H9 (cell line): ENCODE measurements at regions not wholly inside any gene's neighbourhood (a gene's known extent, or its start where the extent isn't known, plus 50 kb on each side); places are given as distances from the start of the nearest gene placed in this dataset.

Experiments used
- DNase-seq: peaks from one replicate; pipeline ENCODE4 v3.0.0-alpha.2; 2017
- H2AFZ ChIP-seq: one replicate; pipeline ENCODE4 v1.6.1; 2013; ENCODE audit warnings: mild to moderate bottlenecking, low read length, control low read depth, moderate library complexity
- H2AK5ac ChIP-seq: 2 replicates; pipeline ENCODE4 v1.6.1; 2013; ENCODE audit warnings: low read length, control low read depth, mixed read lengths; ENCODE audit not compliant: insufficient read length
- H2BK120ac ChIP-seq: one replicate; pipeline ENCODE4 v1.6.1; 2013; ENCODE audit warnings: low read depth, mild to moderate bottlenecking, low read length, control low read depth, inconsistent platforms; ENCODE audit not compliant: poor library complexity, severe bottlenecking
- H2BK12ac ChIP-seq: 2 replicates; pipeline ENCODE4 v1.6.1; 2013; ENCODE audit warnings: low read length, control low read depth, mixed read lengths, low read depth; ENCODE audit not compliant: insufficient read length
- H2BK15ac ChIP-seq: 2 replicates; pipeline ENCODE4 v1.6.1; 2013; ENCODE audit warnings: low read depth, low read length, control low read depth
- H2BK20ac ChIP-seq: one replicate; pipeline ENCODE4 v1.6.1; 2013; ENCODE audit warnings: low read depth, mild to moderate bottlenecking, low read length, control low read depth, inconsistent platforms; ENCODE audit not compliant: poor library complexity, severe bottlenecking
- H2BK5ac ChIP-seq: 2 replicates; pipeline ENCODE4 v1.6.1; 2013; ENCODE audit warnings: low read length, control low read depth, mixed read lengths; ENCODE audit not compliant: insufficient read length
- H3K14ac ChIP-seq: 2 replicates; pipeline ENCODE4 v1.6.1; 2013; ENCODE audit warnings: low read length, control low read depth; ENCODE audit not compliant: insufficient read depth
- H3K18ac ChIP-seq: 2 replicates; pipeline ENCODE4 v1.6.1; 2013; ENCODE audit warnings: low read depth, mild to moderate bottlenecking, mixed read lengths, low read length, control low read depth; ENCODE audit not compliant: insufficient read length
- H3K23ac ChIP-seq: 2 replicates; pipeline ENCODE4 v1.6.1; 2013; ENCODE audit warnings: low read length, control low read depth, mixed read lengths, low read depth; ENCODE audit not compliant: insufficient read length
- H3K23me2 ChIP-seq: 2 replicates; pipeline ENCODE4 v1.6.1; 2013; ENCODE audit warnings: low read depth, mild to moderate bottlenecking, mixed read lengths, low read length, control low read depth; ENCODE audit not compliant: insufficient read length, poor library complexity, severe bottlenecking
- H3K27ac ChIP-seq: 2 replicates; pipeline ENCODE4 v1.5.1; 2013; ENCODE audit warnings: low read length, control low read depth, mixed read lengths, low read depth; ENCODE audit not compliant: insufficient read length
- H3K27me3 ChIP-seq: 2 replicates; pipeline ENCODE4 v1.6.1; 2013; ENCODE audit warnings: low read length, control low read depth, inconsistent platforms; ENCODE audit not compliant: insufficient read depth
- H3K4ac ChIP-seq: 2 replicates; pipeline ENCODE4 v1.6.1; 2013; ENCODE audit warnings: low read depth, mild to moderate bottlenecking, control low read depth, inconsistent platforms, low read length, moderate library complexity
- H3K4me1 ChIP-seq: 2 replicates; pipeline ENCODE4 v1.6.1; 2013; ENCODE audit warnings: low read length, control low read depth, inconsistent platforms; ENCODE audit not compliant: insufficient read depth
- H3K4me2 ChIP-seq: 2 replicates; pipeline ENCODE4 v1.6.1; 2013; ENCODE audit warnings: low read length, control low read depth, mixed read lengths; ENCODE audit not compliant: insufficient read length, insufficient read depth
- H3K56ac ChIP-seq: 2 replicates; pipeline ENCODE4 v1.6.1; 2013; ENCODE audit warnings: low read depth, mild to moderate bottlenecking, mixed read lengths, low read length, control low read depth; ENCODE audit not compliant: insufficient read length
- H3K79me1 ChIP-seq: 2 replicates; pipeline ENCODE4 v1.6.1; 2013; ENCODE audit warnings: low read depth, mild to moderate bottlenecking, moderate library complexity, low read length, control low read depth, inconsistent platforms; ENCODE audit not compliant: insufficient read depth, poor library complexity, severe bottlenecking
- H3K79me2 ChIP-seq: 2 replicates; pipeline ENCODE4 v1.6.1; 2013; ENCODE audit warnings: low read length, control low read depth, inconsistent platforms; ENCODE audit not compliant: insufficient read depth
- H3K9ac ChIP-seq: 2 replicates; pipeline ENCODE4 v1.6.1; 2013; ENCODE audit warnings: low read length, control low read depth, mixed read lengths; ENCODE audit not compliant: insufficient read length; ENCODE audit errors: extremely low read depth
- H3K9me3 ChIP-seq: one replicate; pipeline ENCODE4 v1.6.1; 2013; ENCODE audit warnings: low read depth, low read length, inconsistent platforms; ENCODE audit not compliant: control insufficient read depth
- H3T11ph ChIP-seq: one replicate; pipeline ENCODE4 v1.6.1; 2013; ENCODE audit warnings: mild to moderate bottlenecking, low read length, control low read depth, inconsistent platforms
- H4K20me1 ChIP-seq: one replicate; pipeline ENCODE4 v1.6.1; 2013; ENCODE audit not compliant: control insufficient read depth, insufficient read length, insufficient read depth
- H4K5ac ChIP-seq: 2 replicates; pipeline ENCODE4 v1.6.1; 2013; ENCODE audit warnings: low read depth, mild to moderate bottlenecking, mixed read lengths, low read length, control low read depth; ENCODE audit not compliant: insufficient read length
- H4K8ac ChIP-seq: replicated peaks from 2 replicates; pipeline ENCODE4 v1.6.1; 2013; ENCODE audit warnings: low read length, control low read depth, mixed read lengths, low read depth; ENCODE audit not compliant: insufficient read length
- H4K91ac ChIP-seq: 2 replicates; pipeline ENCODE4 v1.6.1; 2013; ENCODE audit warnings: low read depth, mild to moderate bottlenecking, moderate library complexity, mixed read lengths, low read length, control low read depth; ENCODE audit not compliant: insufficient read length
- H3K27ac Mint-ChIP-seq, 3 experiments: 2 replicates in 2 of 3; 3 replicates in 1 of 3; pipeline ENCODE4 v1.8.0; 2020 to 2021; ENCODE audit warnings: mixed read lengths in 3 of 3, mild to moderate bottlenecking in 1 of 3, moderate library complexity in 1 of 3
- H3K27me3 Mint-ChIP-seq: 2 replicates; pipeline ENCODE4 v1.8.0; 2021; ENCODE audit warnings: low read depth, mild to moderate bottlenecking, moderate library complexity, mixed read lengths
- H3K36me3 Mint-ChIP-seq, 3 experiments: 2 replicates in 2 of 3; 3 replicates in 1 of 3; pipeline ENCODE4 v1.8.0; 2020 to 2021; ENCODE audit warnings: low read depth in 3 of 3, mixed read lengths in 3 of 3; ENCODE audit not compliant: insufficient read depth in 1 of 3
- H3K4me1 Mint-ChIP-seq, 2 experiments: 2 replicates each; pipeline ENCODE4 v1.8.0; 2020; ENCODE audit warnings: mixed read lengths in 2 of 2
- H3K4me3 Mint-ChIP-seq, 2 experiments: 2 replicates in 1 of 2; 3 replicates in 1 of 2; pipeline ENCODE4 v1.8.0; 2020 to 2021; ENCODE audit warnings: mild to moderate bottlenecking in 2 of 2, mixed read lengths in 2 of 2, moderate library complexity in 1 of 2
- H3K9me3 Mint-ChIP-seq, 2 experiments: 2 replicates in 1 of 2; 3 replicates in 1 of 2; pipeline ENCODE4 v1.8.0; 2020; ENCODE audit warnings: mild to moderate bottlenecking in 2 of 2, mixed read lengths in 2 of 2, moderate library complexity in 1 of 2
- CTCF ChIP-seq: fragments of 200-600 bp; sonication (generic); conservative IDR thresholded peaks from 3 replicates; pipeline ENCODE4 v1.8.0; 2021; ENCODE audit warnings: antibody characterized with exemption, mild to moderate bottlenecking
- WGBS: extraction: QIAGEN DNeasy Blood & Tissue Kit; methylation state at CpG from one replicate; pipeline ENCODE4 v1.1.7; 2013; ENCODE audit warnings: missing lambda C conversion rate, low lambda C conversion rate, mixed read lengths; ENCODE audit not compliant: insufficient read length; ENCODE audit errors: extremely low coverage; 5-methylcytosine and 5-hydroxymethylcytosine counted together

- H3K56ac ChIP-seq = no peak overlapping the region
- no peak overlapping the region for H3K27ac ChIP-seq
- Mint-ChIP-seq H3K4me1 (no peaks in the 10 kb centered on the region), H3K4me3 (no peak overlapping the region), H3K9me3 (peaks cover 0 to 3% of the 10 kb centered on the region in 2 experiments; a peak in 1 of 5 replicates), H3K36me3 (no peaks in the 10 kb centered on the region), H3K27ac (no peak overlapping the region), H3K27me3 (no peaks in the 10 kb centered on the region)
- H3K4me1 ChIP-seq = no peaks in the 10 kb centered on the region
- no peaks in the 10 kb centered on the region for H3K79me1 ChIP-seq
- H3K18ac ChIP-seq = no peak overlapping the region
- no peak overlapping the region for H3K4me2 ChIP-seq
- H4K91ac ChIP-seq = no peak overlapping the region
- no peak overlapping the region for H4K8ac ChIP-seq
- H2BK15ac ChIP-seq = no peak overlapping the region
- no peak overlapping the region for H3K23ac ChIP-seq
- DNase-seq = no peak
- no peaks in the 10 kb centered on the region for H3K9me3 ChIP-seq
- no peaks in the 10 kb centered on the region for H3K23me2 ChIP-seq
- H2AFZ ChIP-seq = no peak overlapping the region
- H3K14ac ChIP-seq = no peak overlapping the region
- no peak overlapping the region for H2BK5ac ChIP-seq
- H3T11ph ChIP-seq = no peak overlapping the region
- H3K9ac ChIP-seq = no peak overlapping the region
- no peak overlapping the region for H3K4ac ChIP-seq
- H3K27me3 ChIP-seq = no peaks in the 10 kb centered on the region
- no peak overlapping the region for H4K5ac ChIP-seq
- no peaks in the 10 kb centered on the region for H4K20me1 ChIP-seq
- no peak overlapping the region for H2BK20ac ChIP-seq
- no peaks in the 10 kb centered on the region for H3K79me2 ChIP-seq
- H2BK12ac ChIP-seq = no peak overlapping the region
- TF ChIP-seq CTCF = no peak
- WGBS = no CpG with 5 or more reads among the region's 1 CpG
- H2AK5ac ChIP-seq = no peak overlapping the region
- H2BK120ac ChIP-seq = no peak overlapping the region
These were observed 269.4 kb upstream of the ZPLD1 start for GRCh38 chr3:102165367-102165766.
